Lung (tissue), 11 donors: ENCODE measurements at regions not wholly inside any gene's neighbourhood (a gene's known extent, or its start where the extent isn't known, plus 50 kb on each side); places are given as distances from the start of the nearest gene placed in this dataset.

Source experiments
- ATAC-seq: fragments of 200-7000 bp; cut with Tn5 transposase; one replicate; pipeline ENCODE4 v1.9.1; 2020; ENCODE audit warnings: moderate number of reproducible peaks; ENCODE audit not compliant: insufficient read depth, low FRiP score
- DNase-seq, 3 donors: peaks; one replicate each; pipeline ENCODE4 v3.0.0-alpha.2; 2013 to 2017
- H3K27ac ChIP-seq, 2 donors: one replicate each; pipeline ENCODE4 v1.5.1; 2013; ENCODE audit warnings: mild to moderate bottlenecking in 2 of 2, moderate library complexity in 2 of 2, control low read depth in 1 of 2, inconsistent platforms in 1 of 2, low read depth in 1 of 2, low read length in 1 of 2
- H3K27me3 ChIP-seq, 3 donors: one replicate each; pipeline ENCODE4 v1.5.1; 2013; ENCODE audit warnings: low read length in 2 of 3; ENCODE audit not compliant: control insufficient read depth in 3 of 3, insufficient read depth in 3 of 3
- H3K36me3 ChIP-seq, 4 donors: one replicate each; pipeline ENCODE4 v1.5.1; 2013; ENCODE audit warnings: low read length in 4 of 4, mild to moderate bottlenecking in 1 of 4, moderate library complexity in 1 of 4; ENCODE audit not compliant: control insufficient read depth in 4 of 4, insufficient read depth in 4 of 4
- H3K4me1 ChIP-seq, 5 donors: one replicate each; pipeline ENCODE4 v1.5.1; 2013; ENCODE audit warnings: low read length in 5 of 5, mild to moderate bottlenecking in 2 of 5, moderate library complexity in 1 of 5; ENCODE audit not compliant: control insufficient read depth in 5 of 5, insufficient read depth in 5 of 5
- H3K4me3 ChIP-seq: one replicate; pipeline ENCODE4 v1.5.1; 2013; ENCODE audit warnings: mild to moderate bottlenecking, control low read depth, moderate library complexity
- H3K9ac ChIP-seq, 2 donors: one replicate each; pipeline ENCODE4 v1.5.1; 2013; ENCODE audit warnings: low read length in 2 of 2, control low read depth in 1 of 2; ENCODE audit not compliant: insufficient read depth in 1 of 2
- H3K9me3 ChIP-seq, 4 donors: one replicate each; pipeline ENCODE4 v1.5.1; 2013; ENCODE audit warnings: low read length in 3 of 4, mild to moderate bottlenecking in 1 of 4, moderate library complexity in 1 of 4; ENCODE audit not compliant: control insufficient read depth in 4 of 4, insufficient read depth in 3 of 4
- CTCF ChIP-seq: IDR thresholded peaks from 2 replicates; pipeline ENCODE4 v1.5.1; 2012; ENCODE audit warnings: mild to moderate bottlenecking; ENCODE audit errors: control extremely low read depth, extremely low read depth
- WGBS, 2 donors: extraction: QIAGEN DNeasy Blood & Tissue Kit; methylation state at CpG; one replicate each; pipeline ENCODE4 v1.1.7; 2013; 5-methylcytosine and 5-hydroxymethylcytosine counted together
- donor health status: control.
- donor health status: control.
- donor health status: Bipolar disorder and iron deficiency.
- donor health status: healthy.
- donor health status: DM: yes; HTN: yes; CAD: no.

- Histone ChIP-seq H3K4me1 (peaks cover 4 to 26% (median 11%) of the 10 kb centered on the region in 5 donors), H3K4me3 (no peak overlapping the region), H3K9me3 (no peaks in the 10 kb centered on the region), H3K27me3 (no peaks in the 10 kb centered on the region), H3K27ac (peak overlapping the region in 1 of 2 donors; percentile 78), H3K9ac (no peak overlapping the region), H3K36me3 (no peaks in the 10 kb centered on the region)
- ATAC-seq (no peak), DNase-seq (no peak)
- WGBS, 2 donors = 75 to 86% methylated on average over 5 of the region's 5 CpGs
- TF ChIP-seq CTCF = no peak
Measured at GRCh38 chr11:130529366-130529765, 80.9 kb downstream of the ADAMTS15 start.

- 78 to 79% methylated on average over 2 of the region's 2 CpGs for whole genome bisulfite sequencing, 2 donors
- Histone ChIP-seq H3K9ac (no peak overlapping the region), H3K4me3 (no peak overlapping the region), H3K27me3 (no peaks in the 10 kb centered on the region), H3K36me3 (no peaks in the 10 kb centered on the region), H3K4me1 (peaks cover 4 to 26% (median 11%) of the 10 kb centered on the region in 5 donors), H3K27ac (no peak overlapping the region), H3K9me3 (no peaks in the 10 kb centered on the region)
- no peak for DNase-seq
- TF ChIP-seq CTCF = no peak
- no peak for ATAC-seq
Measured at GRCh38 chr11:130531061-130531460, 82.6 kb downstream of the ADAMTS15 start.

GRCh38 chr11:130533113-130533798, 84.8 kb downstream of the ADAMTS15 start:
- peaks cover 0 to 15% (median 9%) of the 10 kb centered on the region in 5 donors for H3K4me1 ChIP-seq
- DNase-seq = peak; percentile 69 to 74 (median 73)
- no peaks in the 10 kb centered on the region for H3K9me3 ChIP-seq
- 80 to 86% methylated on average over 12 of the region's 12 CpGs for WGBS, 2 donors
- H3K9ac ChIP-seq = no peak overlapping the region
- no peaks in the 10 kb centered on the region for H3K36me3 ChIP-seq
- no peak overlapping the region for H3K27ac ChIP-seq
- no peak for TF ChIP-seq CTCF
- no peak for ATAC-seq
- no peaks in the 10 kb centered on the region for H3K27me3 ChIP-seq
- H3K4me3 ChIP-seq = no peak overlapping the region

- no peaks in the 10 kb centered on the region for H3K27me3 ChIP-seq
- H3K36me3 ChIP-seq = no peaks in the 10 kb centered on the region
- H3K27ac ChIP-seq = no peak overlapping the region
- H3K4me1 ChIP-seq = peaks cover 0 to 11% (median 5%) of the 10 kb centered on the region in 5 donors
- no peak for ATAC-seq
- no peak overlapping the region for H3K4me3 ChIP-seq
- TF ChIP-seq CTCF = no peak
- H3K9ac ChIP-seq = no peak overlapping the region
- no peak for DNase-seq
- WGBS, 2 donors = 83 to 88% methylated on average over 5 of the region's 5 CpGs
- no peaks in the 10 kb centered on the region for H3K9me3 ChIP-seq
Measured at GRCh38 chr11:130533871-130534270, 85.4 kb downstream of the ADAMTS15 start.
